ENCODE measurements at regions not wholly inside any gene's neighbourhood (a gene's known extent, or its start where the extent isn't known, plus 50 kb on each side); places are given as distances from the start of the nearest gene placed in this dataset.

DNA sequence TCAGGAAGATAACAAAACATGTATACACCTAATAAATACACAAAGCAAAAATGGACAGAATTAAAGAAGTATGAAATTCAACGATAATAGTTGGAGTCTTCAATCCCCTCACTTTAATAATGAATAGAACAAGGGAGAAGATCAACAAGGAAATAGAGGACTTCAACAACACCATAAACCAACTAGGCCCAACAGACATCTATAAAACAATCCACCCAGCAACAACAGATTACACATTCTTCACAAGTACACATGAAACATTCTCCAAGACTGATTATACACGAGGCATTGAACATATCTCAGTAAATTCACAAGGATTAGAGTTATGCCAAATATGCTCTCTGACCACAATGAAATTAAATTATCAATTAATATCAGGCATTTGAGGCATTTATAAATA lies 185.5 kb upstream of the NBEA start:
- Mint-ChIP-seq H3K27ac (ENCODE audit: unreplicated experiment) (no peak overlapping the region), H3K27me3 (ENCODE audit: insufficient read depth, unreplicated experiment) (no peaks in the 10 kb centered on the region)

DNA sequence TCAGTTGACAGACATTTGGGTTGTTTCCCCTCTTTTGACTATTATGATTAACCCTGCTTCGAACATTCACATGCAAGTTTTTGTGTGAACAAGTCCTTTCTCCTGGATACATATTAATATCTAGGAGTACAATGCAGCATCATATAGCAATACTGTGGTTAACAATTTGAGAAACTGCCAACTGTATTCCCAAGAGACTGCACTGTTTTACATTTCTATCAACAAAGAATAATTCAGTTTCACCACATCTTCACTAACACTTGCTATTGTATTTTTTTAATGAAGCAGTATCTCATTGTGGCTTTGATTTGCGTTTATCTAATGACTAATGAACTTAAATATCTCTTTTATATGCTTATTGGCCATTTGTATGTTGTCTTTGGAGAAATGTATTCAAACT lies 184.6 kb upstream of the NBEA start:
- H3K4me1 ChIP-seq, result no peaks in the 10 kb centered on the region
- CTCF ChIA-PET, result no interaction called here
- no peaks in the 10 kb centered on the region for H3K36me3 ChIP-seq (ENCODE audit: control insufficient read depth, insufficient read depth, low read length)
- intact Hi-C loops (cut with micrococcal nuclease; ENCODE audit: unreplicated experiment), result no loop called here
- no peaks in the 10 kb centered on the region for H3K4me1 Mint-ChIP-seq (ENCODE audit: low read depth, unreplicated experiment)
- BruUV-seq (replicated peaks), result no TSS peak
- DNase-seq, result no peak
- H3K27me3 Mint-ChIP-seq (ENCODE audit: insufficient read depth, unreplicated experiment), result no peaks in the 10 kb centered on the region
- no peak overlapping the region for H3K4me3 Mint-ChIP-seq (ENCODE audit: unreplicated experiment)
- H3K9me3 Mint-ChIP-seq (ENCODE audit: unreplicated experiment), result no peaks in the 10 kb centered on the region
- no peak overlapping the region for H3K4me3 ChIP-seq (ENCODE audit: low read depth, low read length)
- H3K36me3 Mint-ChIP-seq (ENCODE audit: insufficient read depth, unreplicated experiment), result no peaks in the 10 kb centered on the region
- no peaks in the 10 kb centered on the region for H3K9me3 ChIP-seq
- H3K27ac Mint-ChIP-seq (ENCODE audit: unreplicated experiment), result no peak overlapping the region
- H3K27me3 ChIP-seq (replicated peaks; ENCODE audit: control insufficient read depth, insufficient read depth, low read length), result no peaks in the 10 kb centered on the region
- POLR2A ChIA-PET, result no interaction called here
- no peak for TF ChIP-seq CTCF (IDR thresholded peaks at IDR 0.05; ENCODE audit: insufficient read depth in 1 of 2, low read depth in 1 of 2, low read length in 1 of 2, severe bottlenecking in 1 of 2, unreplicated experiment in 1 of 2)

More for the DNA sequence above, 185.5 kb upstream of the NBEA start:
- Histone ChIP-seq H3K4me1 (no peaks in the 10 kb centered on the region), H3K9me3 (no peaks in the 10 kb centered on the region), H3K36me3 (ENCODE audit: control insufficient read depth, insufficient read depth, low read length) (no peaks in the 10 kb centered on the region), H3K27me3 (replicated peaks; ENCODE audit: control insufficient read depth, insufficient read depth, low read length) (no peaks in the 10 kb centered on the region), H3K4me3 (ENCODE audit: low read depth, low read length) (no peak overlapping the region)
- POLR2A ChIA-PET, result no interaction called here
- intact Hi-C loops (cut with micrococcal nuclease; ENCODE audit: unreplicated experiment), result no loop called here
- no peak for TF ChIP-seq CTCF (IDR thresholded peaks at IDR 0.05; ENCODE audit: insufficient read depth in 1 of 2, low read depth in 1 of 2, low read length in 1 of 2, severe bottlenecking in 1 of 2, unreplicated experiment in 1 of 2)
- H3K36me3 Mint-ChIP-seq (ENCODE audit: insufficient read depth, unreplicated experiment), result no peaks in the 10 kb centered on the region
- CTCF ChIA-PET, result no interaction called here
- no peak overlapping the region for H3K4me3 Mint-ChIP-seq (ENCODE audit: unreplicated experiment)
- no peaks in the 10 kb centered on the region for H3K4me1 Mint-ChIP-seq (ENCODE audit: low read depth, unreplicated experiment)
- DNase-seq, result no peak
- no TSS peak for BruUV-seq (replicated peaks)
- H3K9me3 Mint-ChIP-seq (ENCODE audit: unreplicated experiment), result no peaks in the 10 kb centered on the region

DNA sequence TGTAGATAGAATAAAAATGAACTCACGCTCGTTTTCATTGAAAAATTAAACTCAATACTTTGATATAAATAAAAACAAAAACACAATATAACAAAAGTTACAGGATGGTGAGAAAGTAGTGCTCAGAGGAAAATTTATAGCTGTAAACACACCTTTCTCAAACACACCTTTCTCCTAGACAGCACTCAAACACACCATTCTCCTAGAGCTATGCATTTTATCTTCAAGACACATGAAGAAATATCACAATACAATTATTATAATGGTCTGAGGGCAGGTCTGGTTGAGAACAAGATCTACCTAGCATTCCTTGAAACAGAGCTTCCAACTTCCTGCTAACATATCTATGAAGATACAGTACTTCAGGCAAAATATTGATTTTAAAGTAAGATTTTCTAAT lies 183.4 kb upstream of the NBEA start:
- Mint-ChIP-seq H3K27me3 (ENCODE audit: insufficient read depth, unreplicated experiment) (no peaks in the 10 kb centered on the region), H3K9me3 (ENCODE audit: unreplicated experiment) (no peaks in the 10 kb centered on the region), H3K27ac (ENCODE audit: unreplicated experiment) (no peak overlapping the region), H3K36me3 (ENCODE audit: insufficient read depth, unreplicated experiment) (no peaks in the 10 kb centered on the region), H3K4me3 (ENCODE audit: unreplicated experiment) (no peak overlapping the region), H3K4me1 (ENCODE audit: low read depth, unreplicated experiment) (no peaks in the 10 kb centered on the region)
- no peak for DNase-seq
- intact Hi-C loops (cut with micrococcal nuclease; ENCODE audit: unreplicated experiment), result no loop called here
- H3K27me3 ChIP-seq (replicated peaks; ENCODE audit: control insufficient read depth, insufficient read depth, low read length), result no peaks in the 10 kb centered on the region
- no peaks in the 10 kb centered on the region for H3K9me3 ChIP-seq
- no peaks in the 10 kb centered on the region for H3K4me1 ChIP-seq
- ChIA-PET CTCF (no interaction called here), POLR2A (no interaction called here)
- H3K4me3 ChIP-seq (ENCODE audit: low read depth, low read length), result no peak overlapping the region
- TF ChIP-seq CTCF (IDR thresholded peaks at IDR 0.05; ENCODE audit: insufficient read depth in 1 of 2, low read depth in 1 of 2, low read length in 1 of 2, severe bottlenecking in 1 of 2, unreplicated experiment in 1 of 2), result no peak
- no peaks in the 10 kb centered on the region for H3K36me3 ChIP-seq (ENCODE audit: control insufficient read depth, insufficient read depth, low read length)
- BruUV-seq (replicated peaks), result no TSS peak

Data from Caco-2 (cell line).